DOHH2 (cell line): ENCODE measurements at regions not wholly inside any gene's neighbourhood (a gene's known extent, or its start where the extent isn't known, plus 50 kb on each side); places are given as distances from the start of the nearest gene placed in this dataset.

Experiments
- CTCF ChIP-seq: fragments of 200-600 bp; sonication (generic); IDR thresholded peaks from one replicate; pipeline ENCODE4 v1.5.1; 2014; ENCODE audit warnings: antibody characterized with exemption, mild to moderate bottlenecking, low read depth, low read length; ENCODE audit not compliant: poor library complexity, severe bottlenecking
- EZH2phosphoT487 ChIP-seq: fragments of 200-600 bp; sonication (generic); IDR thresholded peaks from 2 replicates; pipeline ENCODE4 v1.6.1; 2017; ENCODE audit warnings: borderline replicate concordance, mild to moderate bottlenecking, antibody characterized with exemption, low read length, moderate library complexity, mixed read lengths

GRCh38 chr10:130757271-130757670 is 554.2 kb downstream of the TCERG1L start:
- TF ChIP-seq CTCF, result no peak
- TF ChIP-seq EZH2phosphoT487, result no peak
